Naive thymus-derived CD4-positive, alpha-beta T cell (primary cell): ENCODE measurements at regions not wholly inside any gene's neighbourhood (a gene's known extent, or its start where the extent isn't known, plus 50 kb on each side); places are given as distances from the start of the nearest gene placed in this dataset.

Experiments
- ATAC-seq: fragments of 150-1000 bp; cut with Tn5 transposase; 2 replicates; pipeline ENCODE4 v1.10.0; 2021; ENCODE audit warnings: mild to moderate bottlenecking, moderate library complexity
- CTCF ChIA-PET: fragments of 350-600 bp; sonication (Branson Sonifier 250); formaldehyde crosslinking; loops from one replicate; lab custom pipeline; 2021; ENCODE audit warnings: antibody characterized with exemption; lab: Charles Lee
- POLR2A ChIA-PET: fragments of 350-600 bp; sonication (Branson Sonifier 250); formaldehyde crosslinking; loops from one replicate; lab custom pipeline; 2021; ENCODE audit warnings: antibody characterized with exemption, inconsistent platforms; lab: Charles Lee
- DNase-seq, 9 donors: peaks; one replicate each; pipeline versions ENCODE4 v3.0.0 to v3.0.0-alpha.2; 2020 to 2022; ENCODE audit warnings: mixed read lengths in 1 of 9
- H3K27ac ChIP-seq: one replicate; pipeline ENCODE4 v1.7.0; 2013; ENCODE audit warnings: mild to moderate bottlenecking, low read depth, low read length, moderate library complexity
- H3K27me3 ChIP-seq, 2 donors: one replicate each; pipeline ENCODE4 v1.7.0; 2013; ENCODE audit warnings: low read length in 2 of 2, mild to moderate bottlenecking in 2 of 2, moderate library complexity in 2 of 2; ENCODE audit not compliant: control insufficient read depth in 2 of 2, insufficient read depth in 2 of 2
- H3K36me3 ChIP-seq, 3 experiments: 1 replicate in 2 of 3; 2 replicates in 1 of 3; pipeline ENCODE4 v1.7.0; 2013; ENCODE audit warnings: low read length in 3 of 3, mild to moderate bottlenecking in 3 of 3, moderate library complexity in 1 of 3; ENCODE audit not compliant: insufficient read depth in 3 of 3, control insufficient read depth in 2 of 3
- H3K4me1 ChIP-seq, 2 donors: one replicate each; pipeline ENCODE4 v1.7.0; 2013; ENCODE audit warnings: low read length in 2 of 2, mild to moderate bottlenecking in 2 of 2, moderate library complexity in 1 of 2; ENCODE audit not compliant: control insufficient read depth in 2 of 2, insufficient read depth in 2 of 2
- H3K4me3 ChIP-seq: 2 replicates; pipeline ENCODE4 v1.7.0; 2013; ENCODE audit warnings: mild to moderate bottlenecking, low read length
- H3K9me3 ChIP-seq, 3 experiments: 1 replicate in 2 of 3; 2 replicates in 1 of 3; pipeline ENCODE4 v1.7.0; 2013; ENCODE audit warnings: low read length in 3 of 3; ENCODE audit not compliant: control insufficient read depth in 2 of 3
- H3K27ac Mint-ChIP-seq, 9 donors: one replicate each; pipeline ENCODE4 v1.8.0; 2020 to 2022; ENCODE audit warnings: mixed read lengths in 9 of 9, mild to moderate bottlenecking in 8 of 9, moderate library complexity in 5 of 9, inconsistent platforms in 2 of 9
- H3K27me3 Mint-ChIP-seq, 5 donors: one replicate each; pipeline ENCODE4 v1.8.0; 2021 to 2022; ENCODE audit warnings: mixed read lengths in 5 of 5, mild to moderate bottlenecking in 1 of 5
- H3K36me3 Mint-ChIP-seq, 5 donors: one replicate each; pipeline ENCODE4 v1.8.0; 2020 to 2022; ENCODE audit warnings: mixed read lengths in 5 of 5, mild to moderate bottlenecking in 3 of 5, inconsistent platforms in 1 of 5
- H3K4me1 Mint-ChIP-seq, 7 donors: one replicate each; pipeline ENCODE4 v1.8.0; 2020 to 2022; ENCODE audit warnings: mixed read lengths in 7 of 7, mild to moderate bottlenecking in 3 of 7, inconsistent platforms in 1 of 7
- H3K4me3 Mint-ChIP-seq, 10 donors: one replicate each; pipeline ENCODE4 v1.8.0; 2020 to 2022; ENCODE audit warnings: mild to moderate bottlenecking in 10 of 10, mixed read lengths in 10 of 10, moderate library complexity in 6 of 10, inconsistent platforms in 2 of 10
- H3K9me3 Mint-ChIP-seq, 11 donors: one replicate each; pipeline ENCODE4 v1.8.0; 2020 to 2022; ENCODE audit warnings: mixed read lengths in 11 of 11, mild to moderate bottlenecking in 4 of 11, inconsistent platforms in 1 of 11, moderate library complexity in 1 of 11
- intact Hi-C, 2 donors: fragments of 100-400 bp; cut with micrococcal nuclease; formaldehyde crosslinking; loops; one replicate each; pipeline ENCODE4 v1.15.1; 2023

DNA sequence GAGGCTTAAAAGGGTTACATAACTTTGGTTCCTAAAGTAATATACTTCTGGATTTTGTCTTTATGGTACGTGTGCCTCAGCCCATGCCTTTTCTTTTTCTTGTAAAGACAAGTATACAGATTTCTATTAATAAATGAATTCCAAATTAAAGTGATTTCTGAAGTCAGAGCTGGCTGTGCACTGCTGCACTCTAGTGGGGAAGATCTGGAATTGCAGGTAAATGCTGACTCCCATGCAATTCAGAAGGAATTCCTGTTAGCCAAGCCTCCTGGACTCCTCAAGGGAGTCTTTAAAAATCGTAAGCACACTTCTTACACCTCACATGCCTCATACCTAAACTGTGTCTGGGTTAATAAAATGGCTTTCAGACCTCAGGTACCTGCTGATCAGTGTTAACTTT lies 118.4 kb upstream of the SLC7A1 start:
- H3K27me3 Mint-ChIP-seq: peaks cover 3 to 20% (median 5%) of the 10 kb centered on the region in 5 donors
- H3K4me3 Mint-ChIP-seq: no peak overlapping the region
- ATAC-seq (no peak), DNase-seq (peak in 1 of 9 donors; percentile 4)
- H3K9me3 Mint-ChIP-seq: peaks cover 0 to 9% (median 0%) of the 10 kb centered on the region in 11 donors
- H3K36me3 ChIP-seq: no peaks in the 10 kb centered on the region
- H3K36me3 Mint-ChIP-seq: no peaks in the 10 kb centered on the region
- H3K4me1 Mint-ChIP-seq: no peaks in the 10 kb centered on the region
- no peaks in the 10 kb centered on the region for H3K9me3 ChIP-seq
- POLR2A ChIA-PET: no interaction called here
- H3K4me3 ChIP-seq: no peak overlapping the region
- no peak overlapping the region for H3K27ac Mint-ChIP-seq
- no peaks in the 10 kb centered on the region for H3K27me3 ChIP-seq
- intact Hi-C loops: loop anchor here (1.0 kb wide), 1 partner anchor 206 kb away; no protein-coding TSS in a partner anchor
- H3K4me1 ChIP-seq: no peaks in the 10 kb centered on the region
- no peak overlapping the region for H3K27ac ChIP-seq
- CTCF ChIA-PET: interaction anchor here (1.0 to 1.5 kb wide), 2 partner anchors 11 to 206 kb away, joined by 3 to 8 read pairs; no protein-coding TSS in a partner anchor

DNA sequence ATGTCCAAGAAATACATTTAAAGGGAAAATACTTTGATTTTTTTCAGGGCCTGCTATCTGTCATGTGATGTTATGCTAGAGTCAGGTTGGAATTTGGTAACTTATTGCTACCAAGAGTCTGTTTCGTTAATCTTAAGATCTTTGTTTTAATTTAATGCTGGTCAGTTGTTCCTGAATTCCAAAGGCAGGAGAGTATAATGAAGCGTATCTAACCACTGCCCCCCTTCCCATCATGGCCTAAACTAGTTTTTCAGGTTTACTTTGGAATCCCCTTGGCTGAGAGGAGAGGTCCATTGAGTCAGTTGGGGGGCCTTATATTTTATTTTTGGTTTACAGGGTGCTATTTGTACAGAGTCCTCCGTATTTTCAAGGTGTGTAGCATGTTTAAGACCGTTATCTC lies 116.3 kb upstream of the SLC7A1 start:
- H3K27ac ChIP-seq: no peak overlapping the region
- H3K4me1 ChIP-seq: no peaks in the 10 kb centered on the region
- Mint-ChIP-seq H3K9me3 (peaks cover 0 to 9% (median 0%) of the 10 kb centered on the region in 11 donors), H3K27me3 (peaks cover 3 to 14% (median 5%) of the 10 kb centered on the region in 5 donors), H3K4me3 (no peak overlapping the region), H3K27ac (no peak overlapping the region), H3K36me3 (no peaks in the 10 kb centered on the region), H3K4me1 (no peaks in the 10 kb centered on the region)
- DNase-seq (no peak), ATAC-seq (no peak)
- ChIA-PET POLR2A (no interaction called here), CTCF (no interaction called here)
- intact Hi-C loops: no loop called here
- no peaks in the 10 kb centered on the region for H3K9me3 ChIP-seq
- H3K36me3 ChIP-seq: no peaks in the 10 kb centered on the region
- H3K4me3 ChIP-seq: no peak overlapping the region
- H3K27me3 ChIP-seq: no peaks in the 10 kb centered on the region

DNA sequence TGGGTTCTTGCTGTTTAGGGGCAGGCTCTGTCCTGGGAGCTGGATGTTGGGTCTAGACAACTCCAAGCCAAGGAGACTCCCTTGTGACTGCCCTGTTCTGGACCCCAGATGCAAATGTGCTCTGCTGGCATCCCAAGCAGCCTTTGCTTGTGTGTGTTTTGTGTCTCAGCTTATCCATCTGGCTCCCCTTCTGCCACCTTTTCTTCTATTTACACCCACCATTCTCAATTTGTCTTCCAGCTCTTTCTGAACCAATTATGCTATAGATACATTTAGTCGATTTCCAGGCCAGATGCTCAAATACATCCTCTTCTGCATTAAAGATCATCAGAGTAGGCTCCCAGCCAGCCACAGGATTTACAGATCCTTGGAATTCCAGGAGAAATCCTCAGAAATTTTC lies 115.0 kb upstream of the SLC7A1 start:
- intact Hi-C loops: no loop called here
- ChIA-PET POLR2A (no interaction called here), CTCF (no interaction called here)
- Mint-ChIP-seq H3K4me3 (no peak overlapping the region), H3K27ac (no peak overlapping the region), H3K4me1 (no peaks in the 10 kb centered on the region), H3K36me3 (no peaks in the 10 kb centered on the region), H3K9me3 (peaks cover 0 to 9% (median 0%) of the 10 kb centered on the region in 11 donors), H3K27me3 (peaks cover 3 to 14% (median 5%) of the 10 kb centered on the region in 5 donors)
- Histone ChIP-seq H3K4me3 (no peak overlapping the region), H3K4me1 (no peaks in the 10 kb centered on the region), H3K27me3 (no peaks in the 10 kb centered on the region), H3K27ac (no peak overlapping the region), H3K9me3 (no peaks in the 10 kb centered on the region), H3K36me3 (no peaks in the 10 kb centered on the region)
- ATAC-seq (no peak), DNase-seq (no peak)

DNA sequence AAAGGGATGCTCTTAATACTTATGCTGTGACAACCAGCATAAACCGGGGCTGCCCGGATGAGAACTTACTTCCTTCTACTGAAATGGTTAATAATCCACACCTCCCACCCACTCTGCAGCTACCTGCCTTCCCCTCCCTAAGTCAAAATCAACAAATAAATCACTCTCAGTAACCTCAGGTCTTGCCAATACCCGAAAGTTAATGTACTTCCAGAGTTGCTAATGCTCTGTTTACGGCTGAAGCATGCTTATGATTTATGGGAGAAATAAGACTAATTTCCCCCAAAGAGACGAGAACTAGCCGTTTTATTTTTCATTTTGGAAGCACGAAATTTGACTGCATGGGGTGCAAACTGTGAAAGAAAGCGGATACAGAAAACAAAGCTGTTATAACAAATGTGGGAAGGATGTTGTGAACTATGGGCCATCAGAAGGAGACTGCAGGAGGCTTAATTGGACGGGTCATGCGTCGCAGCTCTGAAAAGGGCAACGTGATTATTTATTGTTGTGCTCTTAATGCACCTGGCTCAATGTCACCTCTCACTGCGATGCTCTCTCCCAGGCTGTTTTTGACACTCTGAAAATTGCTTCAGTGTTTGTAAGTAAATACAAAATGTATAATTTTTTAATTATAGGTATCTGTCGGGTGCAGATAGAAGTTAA lies 114.0 kb upstream of the SLC7A1 start:
- peaks cover 3 to 14% (median 5%) of the 10 kb centered on the region in 5 donors for H3K27me3 Mint-ChIP-seq
- intact Hi-C loops: loop anchor here (2.0 to 5.0 kb wide), 2 partner anchors 237 to 408 kb away; no protein-coding TSS in a partner anchor
- H3K27me3 ChIP-seq: no peaks in the 10 kb centered on the region
- peaks cover 0 to 4% (median 0%) of the 10 kb centered on the region in 11 donors for H3K9me3 Mint-ChIP-seq
- no peak overlapping the region for H3K4me3 ChIP-seq
- ChIA-PET POLR2A (no interaction called here), CTCF (interaction anchor here (0.9 kb wide), 1 partner anchor 201 kb away, joined by 5 read pairs; no protein-coding TSS in a partner anchor)
- DNase-seq (no peak), ATAC-seq (no peak)
- no peaks in the 10 kb centered on the region for H3K36me3 ChIP-seq
- H3K27ac ChIP-seq: no peak overlapping the region
- H3K27ac Mint-ChIP-seq: no peak overlapping the region
- no peak overlapping the region for H3K4me3 Mint-ChIP-seq
- no peaks in the 10 kb centered on the region for H3K4me1 Mint-ChIP-seq
- no peaks in the 10 kb centered on the region for H3K4me1 ChIP-seq
- H3K9me3 ChIP-seq: no peaks in the 10 kb centered on the region
- no peaks in the 10 kb centered on the region for H3K36me3 Mint-ChIP-seq

- CTCF ChIA-PET: interaction anchor here (1.5 kb wide), 1 partner anchor 201 kb away, joined by 5 read pairs; no protein-coding TSS in a partner anchor
- H3K27me3 Mint-ChIP-seq: peaks cover 10 to 26% (median 12%) of the 10 kb centered on the region in 5 donors
- ATAC-seq (peak; percentile 61), DNase-seq (peak in 7 of 9 donors; percentile 8 to 49 (median 31))
- H3K27ac Mint-ChIP-seq: no peak overlapping the region
- POLR2A ChIA-PET: no interaction called here
- no peak overlapping the region for H3K4me3 ChIP-seq
- peaks cover 0 to 2% (median 0%) of the 10 kb centered on the region in 11 donors for H3K9me3 Mint-ChIP-seq
- H3K9me3 ChIP-seq: no peaks in the 10 kb centered on the region
- no peaks in the 10 kb centered on the region for H3K36me3 Mint-ChIP-seq
- no peaks in the 10 kb centered on the region for H3K27me3 ChIP-seq
- no peak overlapping the region for H3K27ac ChIP-seq
- H3K4me3 Mint-ChIP-seq: no peak overlapping the region
- no peaks in the 10 kb centered on the region for H3K4me1 ChIP-seq
- peaks cover 0 to 3% (median 0%) of the 10 kb centered on the region in 7 donors for H3K4me1 Mint-ChIP-seq
- no peaks in the 10 kb centered on the region for H3K36me3 ChIP-seq
- intact Hi-C loops: loop anchor here (1.0 to 5.0 kb wide), 4 partner anchors 200 to 409 kb away; no protein-coding TSS in a partner anchor
Measured at GRCh38 chr13:29707876-29708543, 112.5 kb upstream of the SLC7A1 start.

- Histone ChIP-seq H3K27me3 (no peaks in the 10 kb centered on the region), H3K4me1 (no peaks in the 10 kb centered on the region), H3K9me3 (no peaks in the 10 kb centered on the region), H3K36me3 (no peaks in the 10 kb centered on the region), H3K4me3 (no peak overlapping the region), H3K27ac (no peak overlapping the region)
- DNase-seq: no peak
- peaks cover 6 to 30% (median 14%) of the 10 kb centered on the region in 5 donors for H3K27me3 Mint-ChIP-seq
- CTCF ChIA-PET: interaction anchor here (1.4 to 1.5 kb wide), 2 partner anchors 199 to 200 kb away, joined by 5 read pairs; no protein-coding TSS in a partner anchor
- no peak overlapping the region for H3K27ac Mint-ChIP-seq
- no peaks in the 10 kb centered on the region for H3K9me3 Mint-ChIP-seq
- intact Hi-C loops: loop anchor here in 1 of 2 donors (5.0 kb wide), 1 partner anchor 410 kb away; no protein-coding TSS in a partner anchor
- H3K4me1 Mint-ChIP-seq: peaks cover 0 to 3% (median 0%) of the 10 kb centered on the region in 7 donors
- no peak for ATAC-seq
- POLR2A ChIA-PET: no interaction called here
- no peak overlapping the region for H3K4me3 Mint-ChIP-seq
- H3K36me3 Mint-ChIP-seq: no peaks in the 10 kb centered on the region
Measured at GRCh38 chr13:29706923-29707322, 111.4 kb upstream of the SLC7A1 start.
